Fibroblast of lung (primary cell): ENCODE measurements at regions not wholly inside any gene's neighbourhood (a gene's known extent, or its start where the extent isn't known, plus 50 kb on each side); places are given as distances from the start of the nearest gene placed in this dataset.

Experiments used
- DNase-seq, 2 donors: peaks; one replicate each; pipeline versions ENCODE4 v3.0.0 to v3.0.0-alpha.2; 2010; ENCODE audit warnings: low read depth in 2 of 2
- H2AFZ ChIP-seq: 2 replicates; pipeline ENCODE4 v1.5.1; 2012; ENCODE audit warnings: low read length, control low read depth, inconsistent platforms
- H3K27ac ChIP-seq: 2 replicates; pipeline ENCODE4 v1.5.1; 2011; ENCODE audit warnings: low read length, control low read depth; ENCODE audit not compliant: insufficient read depth
- H3K27me3 ChIP-seq: 2 replicates; pipeline ENCODE4 v1.5.1; 2011; ENCODE audit warnings: mild to moderate bottlenecking, low read length; ENCODE audit not compliant: control insufficient read depth, insufficient read depth
- H3K36me3 ChIP-seq: 2 replicates; pipeline ENCODE4 v1.5.1; 2011; ENCODE audit warnings: low read length; ENCODE audit not compliant: control insufficient read depth, insufficient read depth
- H3K4me1 ChIP-seq: 2 replicates; pipeline ENCODE4 v1.5.1; 2011; ENCODE audit warnings: low read length; ENCODE audit not compliant: control insufficient read depth, insufficient read depth; ENCODE audit errors: extremely low read depth
- H3K4me2 ChIP-seq: 2 replicates; pipeline ENCODE4 v1.5.1; 2011; ENCODE audit warnings: low read length, control low read depth; ENCODE audit not compliant: insufficient read depth; ENCODE audit errors: extremely low read depth
- H3K4me3 ChIP-seq, 4 experiments: fragments of 200-600 bp in 1 of 4; sonication (generic) in 1 of 4; replicated peaks in 1 of 4; 2 replicates each; pipeline ENCODE4 v1.5.1; 2011 to 2016; ENCODE audit warnings: low read length in 4 of 4, low read depth in 3 of 4, mild to moderate bottlenecking in 3 of 4, control low read depth in 2 of 4, inconsistent platforms in 1 of 4, mixed read lengths in 1 of 4; ENCODE audit not compliant: insufficient read depth in 1 of 4; ENCODE audit errors: control extremely low read depth in 1 of 4
- H3K79me2 ChIP-seq: 2 replicates; pipeline ENCODE4 v1.5.1; 2012; ENCODE audit warnings: mild to moderate bottlenecking, low read length, inconsistent platforms; ENCODE audit not compliant: control insufficient read depth, insufficient read depth
- H3K9ac ChIP-seq: 2 replicates; pipeline ENCODE4 v1.5.1; 2011; ENCODE audit warnings: mild to moderate bottlenecking, low read length, control low read depth; ENCODE audit not compliant: insufficient read depth
- H3K9me3 ChIP-seq: 2 replicates; pipeline ENCODE4 v1.5.1; 2012; ENCODE audit warnings: low read depth, low read length; ENCODE audit not compliant: control insufficient read depth, insufficient read depth
- H4K20me1 ChIP-seq: 2 replicates; pipeline ENCODE4 v1.5.1; 2011; ENCODE audit warnings: low read length; ENCODE audit not compliant: control insufficient read depth, insufficient read depth; ENCODE audit errors: extremely low read depth
- EZH2 ChIP-seq: IDR thresholded peaks from 2 replicates; pipeline ENCODE4 v1.5.1; 2012; ENCODE audit warnings: low read length, control low read depth, mild to moderate bottlenecking; ENCODE audit errors: missing control alignments
- TF ChIP-seq, protein P1 (sequence below), 2 donors: IDR thresholded peaks in 1 of 2; conservative IDR thresholded peaks in 1 of 2; 1 replicate in 1 of 2; 2 replicates in 1 of 2; pipeline ENCODE4 v1.5.1; 2011 to 2012; ENCODE audit warnings: low read length in 2 of 2, control low read depth in 1 of 2, inconsistent platforms in 1 of 2, low read depth in 1 of 2, mild to moderate bottlenecking in 1 of 2

DNA sequence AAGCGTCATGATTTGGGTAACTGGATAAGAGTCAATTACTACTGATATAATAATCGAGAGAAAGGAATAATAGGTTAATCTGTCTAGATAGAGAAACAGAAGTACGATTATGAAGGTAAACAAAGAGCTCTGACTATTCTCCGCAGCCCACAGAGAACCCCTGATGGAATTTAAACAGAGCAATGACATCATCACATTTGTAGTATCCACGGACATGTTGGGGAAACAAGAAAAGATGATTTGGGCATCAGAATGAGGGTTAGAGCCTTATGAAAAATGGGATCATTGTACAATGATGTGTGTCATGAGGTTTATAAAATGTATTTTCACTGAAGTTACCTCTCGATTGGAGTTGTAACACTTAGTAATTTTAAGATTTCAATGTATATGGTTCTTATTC lies 129.9 kb downstream of the DTHD1 start:
- H2AFZ ChIP-seq: no peak overlapping the region
- H3K9ac ChIP-seq: no peak overlapping the region
- DNase-seq: no peak
- no peaks in the 10 kb centered on the region for H3K79me2 ChIP-seq
- H3K9me3 ChIP-seq: no peaks in the 10 kb centered on the region
- H3K4me2 ChIP-seq: no peak overlapping the region
- no peaks in the 10 kb centered on the region for H4K20me1 ChIP-seq
- TF ChIP-seq, protein P1, sequence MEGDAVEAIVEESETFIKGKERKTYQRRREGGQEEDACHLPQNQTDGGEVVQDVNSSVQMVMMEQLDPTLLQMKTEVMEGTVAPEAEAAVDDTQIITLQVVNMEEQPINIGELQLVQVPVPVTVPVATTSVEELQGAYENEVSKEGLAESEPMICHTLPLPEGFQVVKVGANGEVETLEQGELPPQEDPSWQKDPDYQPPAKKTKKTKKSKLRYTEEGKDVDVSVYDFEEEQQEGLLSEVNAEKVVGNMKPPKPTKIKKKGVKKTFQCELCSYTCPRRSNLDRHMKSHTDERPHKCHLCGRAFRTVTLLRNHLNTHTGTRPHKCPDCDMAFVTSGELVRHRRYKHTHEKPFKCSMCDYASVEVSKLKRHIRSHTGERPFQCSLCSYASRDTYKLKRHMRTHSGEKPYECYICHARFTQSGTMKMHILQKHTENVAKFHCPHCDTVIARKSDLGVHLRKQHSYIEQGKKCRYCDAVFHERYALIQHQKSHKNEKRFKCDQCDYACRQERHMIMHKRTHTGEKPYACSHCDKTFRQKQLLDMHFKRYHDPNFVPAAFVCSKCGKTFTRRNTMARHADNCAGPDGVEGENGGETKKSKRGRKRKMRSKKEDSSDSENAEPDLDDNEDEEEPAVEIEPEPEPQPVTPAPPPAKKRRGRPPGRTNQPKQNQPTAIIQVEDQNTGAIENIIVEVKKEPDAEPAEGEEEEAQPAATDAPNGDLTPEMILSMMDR (conservative IDR thresholded peaks at IDR 0.05 in 1 of 2, IDR thresholded peaks at IDR 0.05 in 1 of 2; ENCODE audit: low read depth in 1 of 2, low read length in 2 of 2): no peak
- TF ChIP-seq EZH2: no peak
- H3K36me3 ChIP-seq: no peaks in the 10 kb centered on the region
- H3K27ac ChIP-seq: no peak overlapping the region
- H3K4me1 ChIP-seq: no peaks in the 10 kb centered on the region
- H3K27me3 ChIP-seq: no peaks in the 10 kb centered on the region
- no peak overlapping the region for H3K4me3 ChIP-seq

DNA sequence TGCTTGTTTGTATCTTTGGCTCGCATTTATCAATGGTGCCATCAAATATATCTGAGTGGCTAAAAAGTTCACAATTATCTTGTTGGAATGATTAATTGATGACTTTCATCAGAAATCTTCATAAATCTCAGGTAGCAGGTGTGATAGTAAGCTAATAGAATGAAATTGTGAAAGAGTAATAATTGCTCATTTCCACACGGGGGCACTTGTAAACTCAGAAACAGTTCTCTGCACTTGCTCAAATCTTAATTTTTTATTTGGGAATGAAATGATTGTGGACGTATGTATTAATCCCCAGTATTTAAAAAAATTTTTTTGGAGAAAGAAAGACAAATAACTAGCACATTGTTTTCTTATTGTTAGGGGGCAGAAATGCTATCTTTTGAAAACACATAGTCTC lies 132.8 kb downstream of the DTHD1 start:
- no peaks in the 10 kb centered on the region for H3K9me3 ChIP-seq
- no peak overlapping the region for H3K27ac ChIP-seq
- H4K20me1 ChIP-seq: no peaks in the 10 kb centered on the region
- no peaks in the 10 kb centered on the region for H3K27me3 ChIP-seq
- no peak overlapping the region for H3K4me2 ChIP-seq
- H3K79me2 ChIP-seq: no peaks in the 10 kb centered on the region
- H3K9ac ChIP-seq: no peak overlapping the region
- no peak for DNase-seq
- H3K4me1 ChIP-seq: no peaks in the 10 kb centered on the region
- TF ChIP-seq, protein P1 (conservative IDR thresholded peaks at IDR 0.05 in 1 of 2, IDR thresholded peaks at IDR 0.05 in 1 of 2; ENCODE audit: low read depth in 1 of 2, low read length in 2 of 2): no peak
- TF ChIP-seq EZH2: no peak
- H3K4me3 ChIP-seq: no peak overlapping the region
- H3K36me3 ChIP-seq: no peaks in the 10 kb centered on the region
- H2AFZ ChIP-seq: no peak overlapping the region

DNA sequence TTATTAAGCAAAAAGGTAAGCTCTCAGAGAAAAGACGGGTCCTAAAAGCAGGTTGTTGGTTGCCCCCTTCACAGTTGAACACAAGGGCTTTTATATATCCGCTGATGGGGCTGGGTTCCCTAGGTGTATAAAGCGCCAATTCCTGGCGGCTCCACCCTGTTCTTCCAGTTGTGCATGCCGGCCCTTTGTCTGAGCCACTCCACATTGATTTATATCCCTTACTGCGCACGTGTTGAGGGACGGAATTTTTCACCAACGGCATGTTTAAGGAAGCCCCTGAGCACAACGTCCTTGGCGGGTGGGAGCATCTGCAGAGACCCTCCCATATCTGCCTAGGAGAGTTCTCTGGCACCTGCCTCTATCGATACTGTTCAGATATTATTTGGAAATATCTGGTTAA lies 135.7 kb downstream of the DTHD1 start:
- Histone ChIP-seq H3K9ac (no peak overlapping the region), H3K9me3 (no peaks in the 10 kb centered on the region), H3K4me2 (no peak overlapping the region), H3K79me2 (no peaks in the 10 kb centered on the region), H3K27ac (no peak overlapping the region), H3K36me3 (no peaks in the 10 kb centered on the region), H3K4me3 (no peak overlapping the region), H4K20me1 (no peaks in the 10 kb centered on the region), H2AFZ (no peak overlapping the region), H3K27me3 (no peaks in the 10 kb centered on the region), H3K4me1 (no peaks in the 10 kb centered on the region)
- no peak for DNase-seq
- TF ChIP-seq EZH2: no peak
- TF ChIP-seq, protein P1 (conservative IDR thresholded peaks at IDR 0.05 in 1 of 2, IDR thresholded peaks at IDR 0.05 in 1 of 2; ENCODE audit: low read depth in 1 of 2, low read length in 2 of 2): no peak
